ENCODE measurements at regions not wholly inside any gene's neighbourhood (a gene's known extent, or its start where the extent isn't known, plus 50 kb on each side); places are given as distances from the start of the nearest gene placed in this dataset.

DNA sequence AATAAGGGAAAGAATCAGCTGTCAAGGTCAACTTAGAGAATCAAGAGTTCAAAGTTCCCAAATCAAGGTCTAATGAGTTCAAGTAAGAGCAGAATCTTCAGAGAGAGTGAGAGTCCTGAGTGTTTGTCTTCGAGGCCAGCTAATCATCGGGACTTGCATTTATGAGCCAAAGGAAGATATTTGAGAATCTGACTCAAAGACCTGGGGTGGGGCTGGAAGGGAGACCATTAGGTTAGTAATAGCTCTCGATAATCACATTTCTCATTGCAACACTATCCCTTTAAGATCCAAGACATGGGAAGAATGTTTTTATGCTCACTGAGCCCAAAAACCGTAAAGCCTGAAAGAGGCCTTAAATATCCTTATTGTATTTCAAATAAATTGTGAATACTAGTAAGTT lies 72.0 kb upstream of the FSHR start:
- TF ChIP-seq, protein P1, sequence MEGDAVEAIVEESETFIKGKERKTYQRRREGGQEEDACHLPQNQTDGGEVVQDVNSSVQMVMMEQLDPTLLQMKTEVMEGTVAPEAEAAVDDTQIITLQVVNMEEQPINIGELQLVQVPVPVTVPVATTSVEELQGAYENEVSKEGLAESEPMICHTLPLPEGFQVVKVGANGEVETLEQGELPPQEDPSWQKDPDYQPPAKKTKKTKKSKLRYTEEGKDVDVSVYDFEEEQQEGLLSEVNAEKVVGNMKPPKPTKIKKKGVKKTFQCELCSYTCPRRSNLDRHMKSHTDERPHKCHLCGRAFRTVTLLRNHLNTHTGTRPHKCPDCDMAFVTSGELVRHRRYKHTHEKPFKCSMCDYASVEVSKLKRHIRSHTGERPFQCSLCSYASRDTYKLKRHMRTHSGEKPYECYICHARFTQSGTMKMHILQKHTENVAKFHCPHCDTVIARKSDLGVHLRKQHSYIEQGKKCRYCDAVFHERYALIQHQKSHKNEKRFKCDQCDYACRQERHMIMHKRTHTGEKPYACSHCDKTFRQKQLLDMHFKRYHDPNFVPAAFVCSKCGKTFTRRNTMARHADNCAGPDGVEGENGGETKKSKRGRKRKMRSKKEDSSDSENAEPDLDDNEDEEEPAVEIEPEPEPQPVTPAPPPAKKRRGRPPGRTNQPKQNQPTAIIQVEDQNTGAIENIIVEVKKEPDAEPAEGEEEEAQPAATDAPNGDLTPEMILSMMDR (optimal IDR thresholded peaks at IDR 0.05 in 1 of 3, IDR thresholded peaks at IDR 0.05 in 1 of 3, conservative IDR thresholded peaks at IDR 0.05 in 1 of 3; ENCODE audit: extremely low read depth in 1 of 3, insufficient read depth in 2 of 3, low read length in 3 of 3) = no peak
- no peak for TF ChIP-seq EZH2 (IDR thresholded peaks at IDR 0.05; ENCODE audit: low read length)
